Mesothelial cell of epicardium (in vitro differentiated cells): ENCODE measurements at regions not wholly inside any gene's neighbourhood (a gene's known extent, or its start where the extent isn't known, plus 50 kb on each side); places are given as distances from the start of the nearest gene placed in this dataset.

ENCODE experiments used
- DNase-seq, 2 experiments: peaks; one replicate each; pipeline ENCODE4 v3.0.0; 2021; ENCODE audit warnings: low spot score in 2 of 2; ENCODE audit not compliant: unreplicated experiment in 2 of 2
- H3K27ac Mint-ChIP-seq: 2 replicates; pipeline ENCODE4 v1.8.0; 2021; ENCODE audit warnings: mixed read lengths
- H3K27me3 Mint-ChIP-seq: 2 replicates; pipeline ENCODE4 v1.8.0; 2021; ENCODE audit warnings: low read depth, mixed read lengths
- H3K36me3 Mint-ChIP-seq: 2 replicates; pipeline ENCODE4 v1.8.0; 2021; ENCODE audit warnings: mixed read lengths
- H3K4me1 Mint-ChIP-seq: 2 replicates; pipeline ENCODE4 v1.8.0; 2021; ENCODE audit warnings: mixed read lengths
- H3K4me3 Mint-ChIP-seq: 2 replicates; pipeline ENCODE4 v1.8.0; 2021; ENCODE audit warnings: mild to moderate bottlenecking, moderate library complexity, mixed read lengths
- H3K9me3 Mint-ChIP-seq: 2 replicates; pipeline ENCODE4 v1.8.0; 2021; ENCODE audit warnings: mixed read lengths
- TF ChIP-seq, protein P1 (sequence below): fragments of 200-600 bp; sonication (generic); IDR thresholded peaks from one replicate; pipeline ENCODE4 v1.5.0; 2021; ENCODE audit warnings: antibody characterized with exemption; ENCODE audit not compliant: unreplicated experiment

- Mint-ChIP-seq H3K9me3 (peaks cover 10% of the 10 kb centered on the region), H3K27me3 (peaks cover 27% of the 10 kb centered on the region), H3K36me3 (no peaks in the 10 kb centered on the region), H3K27ac (no peak overlapping the region), H3K4me3 (no peak overlapping the region), H3K4me1 (peaks cover 14% of the 10 kb centered on the region)
- DNase-seq: no peak
- TF ChIP-seq, protein P1, sequence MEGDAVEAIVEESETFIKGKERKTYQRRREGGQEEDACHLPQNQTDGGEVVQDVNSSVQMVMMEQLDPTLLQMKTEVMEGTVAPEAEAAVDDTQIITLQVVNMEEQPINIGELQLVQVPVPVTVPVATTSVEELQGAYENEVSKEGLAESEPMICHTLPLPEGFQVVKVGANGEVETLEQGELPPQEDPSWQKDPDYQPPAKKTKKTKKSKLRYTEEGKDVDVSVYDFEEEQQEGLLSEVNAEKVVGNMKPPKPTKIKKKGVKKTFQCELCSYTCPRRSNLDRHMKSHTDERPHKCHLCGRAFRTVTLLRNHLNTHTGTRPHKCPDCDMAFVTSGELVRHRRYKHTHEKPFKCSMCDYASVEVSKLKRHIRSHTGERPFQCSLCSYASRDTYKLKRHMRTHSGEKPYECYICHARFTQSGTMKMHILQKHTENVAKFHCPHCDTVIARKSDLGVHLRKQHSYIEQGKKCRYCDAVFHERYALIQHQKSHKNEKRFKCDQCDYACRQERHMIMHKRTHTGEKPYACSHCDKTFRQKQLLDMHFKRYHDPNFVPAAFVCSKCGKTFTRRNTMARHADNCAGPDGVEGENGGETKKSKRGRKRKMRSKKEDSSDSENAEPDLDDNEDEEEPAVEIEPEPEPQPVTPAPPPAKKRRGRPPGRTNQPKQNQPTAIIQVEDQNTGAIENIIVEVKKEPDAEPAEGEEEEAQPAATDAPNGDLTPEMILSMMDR: no peak
These were observed 314.3 kb downstream of the HHIPL2 start for GRCh38 chr1:222233444-222234158.

DNA sequence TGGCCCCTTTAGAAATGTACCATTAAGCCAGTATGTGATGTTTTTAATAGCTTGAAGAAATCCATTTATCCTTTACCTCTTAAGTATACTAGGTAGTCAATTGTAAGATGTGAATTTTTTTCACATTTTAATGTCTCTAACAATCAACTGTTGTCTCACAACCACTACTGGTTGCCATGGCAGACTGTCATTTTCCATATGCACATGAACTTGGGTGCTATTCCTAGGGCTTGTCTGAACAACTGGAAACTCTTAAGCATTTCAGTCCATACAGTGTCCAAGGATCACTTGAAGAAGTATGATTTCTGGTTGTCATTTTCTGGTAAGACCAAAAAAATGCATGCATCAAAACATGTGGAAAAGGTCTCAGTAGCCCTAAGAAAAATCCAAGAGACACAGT is 315.1 kb downstream of the HHIPL2 start:
- H3K27ac Mint-ChIP-seq: no peak overlapping the region
- TF ChIP-seq, protein P1: no peak
- peaks cover 12% of the 10 kb centered on the region for H3K9me3 Mint-ChIP-seq
- no peak overlapping the region for H3K4me3 Mint-ChIP-seq
- H3K36me3 Mint-ChIP-seq: no peaks in the 10 kb centered on the region
- H3K4me1 Mint-ChIP-seq: peaks cover 14% of the 10 kb centered on the region
- H3K27me3 Mint-ChIP-seq: peaks cover 27% of the 10 kb centered on the region
- DNase-seq: no peak

DNA sequence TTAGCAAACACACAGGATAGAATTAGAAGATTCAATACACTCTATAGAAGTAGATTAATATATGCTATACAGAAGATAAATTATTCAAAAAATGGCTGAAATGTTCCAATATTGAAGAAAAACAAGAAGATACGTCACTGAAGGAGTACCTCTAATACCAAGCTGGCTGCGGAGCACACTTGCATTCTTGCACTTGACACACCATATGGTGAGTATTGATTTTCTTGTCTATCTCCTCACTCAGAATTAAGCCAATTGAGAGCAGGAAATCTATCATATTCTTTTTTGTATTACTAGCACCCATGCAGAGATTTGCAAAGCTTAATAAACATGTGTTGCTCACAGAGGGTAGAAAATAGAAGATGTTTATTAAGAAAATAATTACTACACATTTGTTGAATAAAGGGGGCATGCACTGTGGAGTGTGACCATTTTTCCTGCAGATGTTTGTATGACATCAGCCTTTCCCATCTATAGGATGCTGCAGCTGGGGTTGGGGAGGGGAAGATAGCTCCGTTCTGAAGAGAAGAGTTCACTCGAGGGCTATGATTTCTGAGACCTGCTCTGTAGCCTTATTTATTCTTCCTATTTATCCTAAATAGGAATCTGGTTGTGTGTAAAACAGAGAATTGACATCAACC is 318.1 kb downstream of the HHIPL2 start:
- TF ChIP-seq, protein P1: no peak
- H3K4me1 Mint-ChIP-seq: peaks cover 17% of the 10 kb centered on the region
- no peak overlapping the region for H3K27ac Mint-ChIP-seq
- H3K9me3 Mint-ChIP-seq: peaks cover 19% of the 10 kb centered on the region
- H3K27me3 Mint-ChIP-seq: peaks cover 27% of the 10 kb centered on the region
- H3K36me3 Mint-ChIP-seq: no peaks in the 10 kb centered on the region
- DNase-seq: no peak
- H3K4me3 Mint-ChIP-seq: no peak overlapping the region

DNA sequence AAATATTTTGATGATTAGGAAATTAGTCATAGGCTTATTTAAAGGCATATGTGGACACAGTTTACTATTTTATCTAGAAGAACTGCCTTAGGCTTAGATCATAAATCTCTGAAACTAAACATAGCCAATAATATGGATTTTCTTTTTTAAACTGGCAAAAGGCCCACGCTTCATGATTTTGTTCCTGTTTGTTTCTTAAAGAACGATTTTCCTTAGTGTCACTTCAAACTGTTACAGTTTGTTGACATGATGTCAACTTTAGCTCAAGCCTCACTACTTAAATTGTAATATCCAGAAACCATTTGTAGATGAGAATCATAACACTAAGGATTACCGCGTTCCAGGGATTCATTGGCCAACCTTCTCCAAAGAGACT is 322.6 kb downstream of the HHIPL2 start:
- Mint-ChIP-seq H3K4me1 (peaks cover 13% of the 10 kb centered on the region), H3K27ac (no peak overlapping the region), H3K4me3 (no peak overlapping the region), H3K9me3 (peaks cover 29% of the 10 kb centered on the region), H3K36me3 (no peaks in the 10 kb centered on the region), H3K27me3 (peaks cover 5% of the 10 kb centered on the region)
- TF ChIP-seq, protein P1: no peak
- no peak for DNase-seq

- Mint-ChIP-seq H3K27ac (no peak overlapping the region), H3K4me3 (no peak overlapping the region), H3K36me3 (no peaks in the 10 kb centered on the region), H3K27me3 (peaks cover 2% of the 10 kb centered on the region), H3K4me1 (peaks cover 13% of the 10 kb centered on the region), H3K9me3 (peaks cover 34% of the 10 kb centered on the region)
- TF ChIP-seq, protein P1: no peak
- DNase-seq: no peak
These were observed 323.1 kb downstream of the HHIPL2 start for GRCh38 chr1:222224636-222225315.
